SU-DHL-6 (cell line): ENCODE measurements at regions not wholly inside any gene's neighbourhood (a gene's known extent, or its start where the extent isn't known, plus 50 kb on each side); places are given as distances from the start of the nearest gene placed in this dataset.

ENCODE experiments used
- H2AFZ ChIP-seq: fragments of 200-600 bp; sonication (generic); 2 replicates; pipeline ENCODE4 v1.6.1; 2014; ENCODE audit warnings: low read depth, mild to moderate bottlenecking, moderate library complexity, mixed read lengths, antibody characterized with exemption, low read length; ENCODE audit not compliant: severe bottlenecking
- H3F3A ChIP-seq: fragments of 200-600 bp; shearing (Covaris generic); 2 replicates; pipeline ENCODE4 v1.6.0; 2016; ENCODE audit warnings: antibody characterized with exemption, mild to moderate bottlenecking; ENCODE audit not compliant: insufficient read depth
- H3K27ac ChIP-seq: fragments of 200-600 bp; sonication (generic); 2 replicates; pipeline ENCODE4 v1.5.1; 2016; ENCODE audit warnings: low read depth, mild to moderate bottlenecking, low read length, moderate library complexity, mixed read lengths
- H3K27me3 ChIP-seq: fragments of 200-600 bp; sonication (generic), shearing (Covaris generic); 2 replicates; pipeline ENCODE4 v1.6.0; 2014; ENCODE audit warnings: mild to moderate bottlenecking, low read length
- H3K36me3 ChIP-seq: fragments of 200-600 bp; sonication (generic); 2 replicates; pipeline ENCODE4 v1.6.1; 2014; ENCODE audit warnings: mild to moderate bottlenecking, low read length, mixed read lengths
- H3K4me2 ChIP-seq: fragments of 300-600, 200-600 bp; shearing (Covaris generic), sonication (generic); 2 replicates; pipeline ENCODE4 v1.6.0; 2014; ENCODE audit warnings: low read length, low read depth, mild to moderate bottlenecking; ENCODE audit not compliant: poor library complexity, severe bottlenecking
- H3K4me3 ChIP-seq: fragments of 200-600 bp; sonication (generic); 2 replicates; pipeline ENCODE4 v1.5.1; 2014; ENCODE audit warnings: antibody characterized with exemption, low read length, mild to moderate bottlenecking, mixed read lengths; ENCODE audit not compliant: insufficient read depth, poor library complexity, severe bottlenecking
- H3K79me2 ChIP-seq: fragments of 200-600 bp; sonication (generic); 2 replicates; pipeline ENCODE4 v1.6.1; 2014; ENCODE audit warnings: mild to moderate bottlenecking, low read length, moderate library complexity; ENCODE audit not compliant: insufficient read depth
- H3K9ac ChIP-seq: fragments of 200-600 bp; sonication (generic); 2 replicates; pipeline ENCODE4 v1.7.0; 2014; ENCODE audit warnings: mild to moderate bottlenecking, low read length
- H3K9me2 ChIP-seq: fragments of 200-600 bp; sonication (generic); replicated peaks from 2 replicates; pipeline ENCODE4 v1.6.1; 2014; ENCODE audit warnings: low read length; ENCODE audit not compliant: insufficient read depth
- H3K9me3 ChIP-seq: fragments of 200-600 bp; sonication (generic); 2 replicates; pipeline ENCODE4 v1.6.1; 2014; ENCODE audit warnings: low read length, mixed read lengths; ENCODE audit not compliant: insufficient read depth
- H4K20me1 ChIP-seq: fragments of 200-600 bp; sonication (generic); 2 replicates; pipeline ENCODE4 v1.6.1; 2014; ENCODE audit warnings: low read depth, mild to moderate bottlenecking, antibody characterized with exemption, low read length, moderate library complexity, mixed read lengths
- CTCF ChIP-seq: fragments of 200-600 bp; sonication (generic); IDR thresholded peaks from one replicate; pipeline ENCODE4 v1.5.1; 2017; ENCODE audit warnings: antibody characterized with exemption, mild to moderate bottlenecking, low read length, moderate library complexity; ENCODE audit not compliant: insufficient read depth, poor library complexity, severe bottlenecking
- EZH2phosphoT487 ChIP-seq: fragments of 200-600 bp; sonication (generic), shearing (Covaris generic); conservative IDR thresholded peaks from 2 replicates; pipeline ENCODE4 v1.6.1; 2018; ENCODE audit warnings: mild to moderate bottlenecking, antibody characterized with exemption, low read length, moderate library complexity, mixed read lengths

DNA sequence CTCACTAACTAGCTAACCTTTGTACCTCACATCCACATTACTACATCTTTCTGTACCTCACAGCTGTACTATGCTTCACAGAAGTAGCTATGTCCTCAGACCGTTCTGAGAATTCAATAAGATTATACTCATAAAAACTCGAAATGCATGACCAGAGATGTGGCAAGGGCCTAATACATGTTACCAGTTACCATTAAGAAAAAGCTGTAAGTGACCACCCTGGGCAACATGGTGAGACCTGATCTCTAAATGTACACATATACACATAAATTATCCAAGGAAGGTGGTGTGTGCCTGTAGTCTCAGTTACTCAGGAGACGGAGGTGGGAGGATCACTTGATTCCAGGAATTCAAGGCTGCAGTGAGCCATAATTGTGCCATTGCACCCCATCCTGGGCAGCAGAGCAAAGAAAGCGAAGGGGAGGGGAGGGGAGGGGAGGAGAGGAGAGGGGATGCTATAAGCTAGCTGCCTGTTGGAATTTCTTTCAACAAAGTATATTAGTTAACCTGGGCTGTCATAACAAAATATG is 482.6 kb upstream of the ZNF717 start:
- no peak for TF ChIP-seq CTCF
- no peak for TF ChIP-seq EZH2phosphoT487
- H3K9me2 ChIP-seq: no peaks in the 10 kb centered on the region
- H3F3A ChIP-seq: no peaks in the 10 kb centered on the region
- no peak overlapping the region for H3K4me2 ChIP-seq
- H3K4me3 ChIP-seq: no peak overlapping the region
- no peak overlapping the region for H3K27ac ChIP-seq
- H2AFZ ChIP-seq: no peak overlapping the region
- H4K20me1 ChIP-seq: no peaks in the 10 kb centered on the region
- H3K9ac ChIP-seq: no peak overlapping the region
- H3K27me3 ChIP-seq: no peaks in the 10 kb centered on the region
- H3K79me2 ChIP-seq: no peaks in the 10 kb centered on the region
- H3K9me3 ChIP-seq: no peaks in the 10 kb centered on the region
- H3K36me3 ChIP-seq: no peaks in the 10 kb centered on the region

DNA sequence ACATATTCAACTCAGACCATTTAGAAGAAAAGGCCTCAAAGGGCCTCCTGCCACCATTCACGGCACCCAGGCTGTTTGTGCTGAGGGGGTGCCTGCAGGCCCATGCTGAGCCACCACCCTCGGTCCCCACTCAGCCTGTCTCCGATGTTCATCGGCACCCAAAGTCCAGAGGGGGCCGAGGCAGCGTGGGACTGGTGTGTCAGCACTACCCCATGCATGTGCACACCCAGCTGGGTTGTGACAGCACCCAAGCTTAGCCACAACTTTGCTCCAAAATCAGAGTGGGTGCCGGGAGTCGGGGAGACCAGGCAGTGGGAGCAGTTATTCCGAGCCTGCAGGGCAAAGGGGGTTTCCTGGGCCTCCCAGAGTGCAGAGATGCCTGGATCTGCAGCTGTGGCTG is 508.5 kb upstream of the ZNF717 start:
- Histone ChIP-seq H3K4me3 (no peak overlapping the region), H3K79me2 (no peaks in the 10 kb centered on the region), H3K9me3 (no peaks in the 10 kb centered on the region), H3K36me3 (no peaks in the 10 kb centered on the region), H3K9me2 (no peaks in the 10 kb centered on the region), H3K4me2 (no peak overlapping the region), H3K27ac (no peak overlapping the region), H3K27me3 (no peaks in the 10 kb centered on the region), H4K20me1 (no peaks in the 10 kb centered on the region), H3F3A (no peaks in the 10 kb centered on the region), H3K9ac (no peak overlapping the region), H2AFZ (no peak overlapping the region)
- TF ChIP-seq CTCF (no peak), EZH2phosphoT487 (no peak)

DNA sequence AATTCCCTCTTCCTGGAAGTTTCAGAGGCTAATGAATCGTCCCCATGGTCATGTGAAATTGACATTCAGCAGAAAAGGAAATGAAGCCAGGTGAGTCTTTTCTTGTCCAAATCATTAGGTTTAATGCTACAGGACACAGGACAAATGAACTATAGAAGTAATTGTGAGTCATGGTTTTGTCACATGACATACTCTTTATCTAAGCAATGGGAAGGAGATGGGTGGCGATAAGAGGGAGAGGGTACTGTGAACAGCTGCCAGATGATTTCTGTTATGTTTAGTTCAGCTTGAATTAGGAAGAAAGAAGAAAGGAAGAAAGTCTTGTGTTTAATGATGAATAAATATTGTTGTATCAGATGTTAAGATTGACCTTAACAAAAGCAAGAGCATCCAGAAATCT is 515.4 kb upstream of the ZNF717 start:
- H3F3A ChIP-seq: no peaks in the 10 kb centered on the region
- no peaks in the 10 kb centered on the region for H3K27me3 ChIP-seq
- no peak overlapping the region for H2AFZ ChIP-seq
- no peak overlapping the region for H3K4me3 ChIP-seq
- no peaks in the 10 kb centered on the region for H3K9me3 ChIP-seq
- no peak overlapping the region for H3K9ac ChIP-seq
- no peak overlapping the region for H3K4me2 ChIP-seq
- no peak for TF ChIP-seq CTCF
- TF ChIP-seq EZH2phosphoT487: no peak
- no peaks in the 10 kb centered on the region for H3K9me2 ChIP-seq
- H3K79me2 ChIP-seq: no peaks in the 10 kb centered on the region
- H4K20me1 ChIP-seq: no peaks in the 10 kb centered on the region
- H3K27ac ChIP-seq: no peak overlapping the region
- H3K36me3 ChIP-seq: no peaks in the 10 kb centered on the region
